ENCODE measurements at regions not wholly inside any gene's neighbourhood (a gene's known extent, or its start where the extent isn't known, plus 50 kb on each side); places are given as distances from the start of the nearest gene placed in this dataset.
"Not testable (repeated sequence)": the region's sequence is repeated elsewhere in the genome, so short reads cannot be mapped to it uniquely, and the experiment has no call there.

GRCh38 chr3:43236008-43236407 lies 50.3 kb upstream of the SNRK start:
- no peak for DNase-seq (ENCODE audit: low read depth in 2 of 3, low spot score in 2 of 3)

GRCh38 chr3:43233062-43233461 lies 53.3 kb upstream of the SNRK start:
- no peak for DNase-seq (ENCODE audit: low read depth in 2 of 3, low spot score in 2 of 3)

- DNase-seq (ENCODE audit: low read depth in 2 of 3, low spot score in 2 of 3), result no peak
Measured at GRCh38 chr3:43231276-43232000, 54.9 kb upstream of the SNRK start.

GRCh38 chr3:43229865-43230264 lies 56.5 kb upstream of the SNRK start:
- DNase-seq (ENCODE audit: low read depth in 2 of 3, low spot score in 2 of 3), result not testable (repeated sequence)

- DNase-seq (ENCODE audit: low read depth in 2 of 3, low spot score in 2 of 3), result not testable (repeated sequence)
Measured at GRCh38 chr3:43227685-43228084, 58.7 kb upstream of the SNRK start.

- DNase-seq (ENCODE audit: low read depth in 2 of 3, low spot score in 2 of 3), result no peak
Measured at GRCh38 chr3:43224405-43225073, 61.8 kb upstream of the SNRK start.

- peak in 2 of 3 donors; percentile 26 to 68 for DNase-seq (ENCODE audit: low read depth in 2 of 3, low spot score in 2 of 3)
Measured at GRCh38 chr3:43223670-43224364, 62.5 kb upstream of the SNRK start.

GRCh38 chr3:43222590-43222989 lies 63.8 kb upstream of the SNRK start:
- peak in 1 of 3 donors; percentile 11 for DNase-seq (ENCODE audit: low read depth in 2 of 3, low spot score in 2 of 3)

- DNase-seq (ENCODE audit: low read depth in 2 of 3, low spot score in 2 of 3), result no peak
Measured at GRCh38 chr3:43221076-43221475, 65.3 kb upstream of the SNRK start.

GRCh38 chr3:43219616-43220015 lies 66.7 kb upstream of the SNRK start:
- DNase-seq (ENCODE audit: low read depth in 2 of 3, low spot score in 2 of 3), result no peak

- no peak for DNase-seq (ENCODE audit: low read depth in 2 of 3, low spot score in 2 of 3)
Measured at GRCh38 chr3:43218921-43219320, 67.4 kb upstream of the SNRK start.

GRCh38 chr3:43218156-43218555 lies 68.2 kb upstream of the SNRK start:
- DNase-seq (ENCODE audit: low read depth in 2 of 3, low spot score in 2 of 3), result no peak

GRCh38 chr3:43217633-43218032 lies 68.7 kb upstream of the SNRK start:
- no peak for DNase-seq (ENCODE audit: low read depth in 2 of 3, low spot score in 2 of 3)

GRCh38 chr3:43217206-43217605 lies 69.1 kb upstream of the SNRK start:
- DNase-seq (ENCODE audit: low read depth in 2 of 3, low spot score in 2 of 3), result no peak

GRCh38 chr3:43215663-43216275 lies 70.6 kb upstream of the SNRK start:
- peak in 1 of 3 donors; percentile 14 for DNase-seq (ENCODE audit: low read depth in 2 of 3, low spot score in 2 of 3)

- DNase-seq (ENCODE audit: low read depth in 2 of 3, low spot score in 2 of 3), result no peak
Measured at GRCh38 chr3:43215138-43215537, 71.2 kb upstream of the SNRK start.

GRCh38 chr3:43214616-43215015 lies 71.7 kb upstream of the SNRK start:
- DNase-seq (ENCODE audit: low read depth in 2 of 3, low spot score in 2 of 3), result no peak

- no peak for DNase-seq (ENCODE audit: low read depth in 2 of 3, low spot score in 2 of 3)
Measured at GRCh38 chr3:43213631-43214030, 72.7 kb upstream of the SNRK start.

GRCh38 chr3:43212914-43213611 lies 73.3 kb upstream of the SNRK start:
- DNase-seq (ENCODE audit: low read depth in 2 of 3, low spot score in 2 of 3), result no peak

- no peak for DNase-seq (ENCODE audit: low read depth in 2 of 3, low spot score in 2 of 3)
Measured at GRCh38 chr3:43211681-43212080, 74.7 kb upstream of the SNRK start.
